GM23338 (cell line): ENCODE measurements at regions not wholly inside any gene's neighbourhood (a gene's known extent, or its start where the extent isn't known, plus 50 kb on each side); places are given as distances from the start of the nearest gene placed in this dataset.

Experiments
- ATAC-seq: fragments of 200-7000 bp; cut with Tn5 transposase; 3 replicates; pipeline ENCODE4 v1.9.1; 2020
- DNase-seq: peaks from one replicate; pipeline ENCODE4 v3.0.0-alpha.2; 2015; ENCODE audit warnings: low spot score
- H2AFZ ChIP-seq: fragments of 200-600 bp; sonication (generic); 2 replicates; pipeline ENCODE4 v1.8.0; 2016; ENCODE audit warnings: antibody characterized with exemption, mild to moderate bottlenecking, moderate library complexity
- H3F3A ChIP-seq: fragments of 200-600 bp; sonication (generic); replicated peaks from 2 replicates; pipeline ENCODE4 v1.8.0; 2017; ENCODE audit warnings: antibody characterized with exemption, mixed run types, low read depth
- H3K27ac ChIP-seq: fragments of 200-600 bp; sonication (generic); 2 replicates; pipeline ENCODE4 v1.6.1; 2016; ENCODE audit warnings: low read depth
- H3K27me3 ChIP-seq: fragments of 200-600 bp; sonication (generic); 2 replicates; pipeline ENCODE4 v1.8.0; 2016; ENCODE audit warnings: mild to moderate bottlenecking, mixed run types, moderate library complexity; ENCODE audit not compliant: insufficient read depth
- H3K36me3 ChIP-seq: fragments of 200-600 bp; sonication (generic); 2 replicates; pipeline ENCODE4 v1.8.0; 2016; ENCODE audit warnings: mild to moderate bottlenecking; ENCODE audit not compliant: insufficient read depth
- H3K4me1 ChIP-seq: fragments of 200-600 bp; sonication (generic); 2 replicates; pipeline ENCODE4 v1.8.0; 2016; ENCODE audit warnings: mild to moderate bottlenecking, moderate library complexity; ENCODE audit not compliant: insufficient read depth
- H3K4me2 ChIP-seq: fragments of 200-600 bp; sonication (generic); 2 replicates; pipeline ENCODE4 v1.7.1; 2017; ENCODE audit warnings: mixed run types
- H3K4me3 ChIP-seq: fragments of 200-600 bp; sonication (generic); 2 replicates; pipeline ENCODE4 v1.6.1; 2016; ENCODE audit warnings: mixed run types
- H3K79me2 ChIP-seq: fragments of 200-600 bp; sonication (generic); replicated peaks from 2 replicates; pipeline ENCODE4 v1.8.0; 2017; ENCODE audit warnings: mild to moderate bottlenecking; ENCODE audit not compliant: insufficient read depth
- H3K9me2 ChIP-seq: fragments of 200-600 bp; sonication (generic); 2 replicates; pipeline ENCODE4 v1.8.0; 2017; ENCODE audit not compliant: insufficient read depth
- H4K20me1 ChIP-seq: fragments of 200-600 bp; sonication (generic); replicated peaks from 2 replicates; pipeline ENCODE4 v1.8.0; 2017; ENCODE audit warnings: mild to moderate bottlenecking; ENCODE audit not compliant: insufficient read depth
- H3K27ac Mint-ChIP-seq: 2 replicates; pipeline ENCODE4 v1.8.0; 2020; ENCODE audit warnings: inconsistent platforms, mild to moderate bottlenecking, moderate library complexity, mixed read lengths
- H3K27me3 Mint-ChIP-seq: 3 replicates; pipeline ENCODE4 v1.8.0; 2022; ENCODE audit warnings: low read depth, mild to moderate bottlenecking, moderate library complexity, mixed read lengths, inconsistent platforms; ENCODE audit not compliant: insufficient read depth, poor library complexity
- H3K36me3 Mint-ChIP-seq: 3 replicates; pipeline ENCODE4 v1.8.0; 2021; ENCODE audit warnings: low read depth, mild to moderate bottlenecking, inconsistent platforms, moderate library complexity, mixed read lengths
- H3K4me1 Mint-ChIP-seq: 3 replicates; pipeline ENCODE4 v1.8.0; 2020; ENCODE audit warnings: mild to moderate bottlenecking, inconsistent platforms, mixed read lengths
- H3K4me3 Mint-ChIP-seq: 3 replicates; pipeline ENCODE4 v1.8.0; 2021; ENCODE audit warnings: moderate library complexity, mild to moderate bottlenecking, inconsistent platforms, mixed read lengths
- H3K9me3 Mint-ChIP-seq: 3 replicates; pipeline ENCODE4 v1.8.0; 2020; ENCODE audit warnings: moderate library complexity, mild to moderate bottlenecking, inconsistent platforms, mixed read lengths
- CREB1 ChIP-seq: fragments of 250-450 bp; sonication (Bioruptor Pico); IDR thresholded peaks from 2 replicates; pipeline ENCODE4 v1.5.0; 2020; ENCODE audit warnings: low read depth, mild to moderate bottlenecking, moderate library complexity
- CTCF ChIP-seq, 2 experiments: fragments of 200-600 bp in 1 of 2; sonication (generic) in 1 of 2; conservative IDR thresholded peaks; 2 replicates each; pipeline versions ENCODE4 v1.5.1 to v1.6.1; 2016 to 2017; ENCODE audit warnings: antibody characterized with exemption in 2 of 2, low read depth in 2 of 2, mild to moderate bottlenecking in 2 of 2, moderate library complexity in 1 of 2
- ETS1 ChIP-seq: IDR thresholded peaks from 2 replicates; pipeline ENCODE4 v1.6.1; 2016; ENCODE audit warnings: antibody characterized with exemption
- EZH2 ChIP-seq: fragments of 200-600 bp; sonication (generic); IDR thresholded peaks from one replicate; pipeline ENCODE4 v1.8.0; 2017; ENCODE audit warnings: antibody characterized with exemption, mild to moderate bottlenecking, low read depth; ENCODE audit not compliant: unreplicated experiment
- EZH2phosphoT487 ChIP-seq: fragments of 200-600 bp; sonication (generic); IDR thresholded peaks from one replicate; pipeline ENCODE4 v1.8.1; 2018; ENCODE audit warnings: antibody characterized with exemption; ENCODE audit not compliant: unreplicated experiment
- JUNB ChIP-seq: IDR thresholded peaks from one replicate; pipeline ENCODE4 v1.6.1; 2016; ENCODE audit warnings: antibody characterized with exemption; ENCODE audit not compliant: unreplicated experiment
- NANOG ChIP-seq: IDR thresholded peaks from 2 replicates; pipeline ENCODE4 v1.6.1; 2016; ENCODE audit warnings: antibody characterized with exemption, borderline replicate concordance
- POLR2AphosphoS5 ChIP-seq: IDR thresholded peaks from 2 replicates; pipeline ENCODE4 v1.6.1; 2016; ENCODE audit warnings: antibody characterized with exemption, low read depth
- REST ChIP-seq: IDR thresholded peaks from one replicate; pipeline ENCODE4 v1.6.1; 2018; ENCODE audit warnings: antibody characterized with exemption; ENCODE audit not compliant: unreplicated experiment
- STAT1 ChIP-seq: IDR thresholded peaks from one replicate; pipeline ENCODE4 v1.6.1; 2016; ENCODE audit warnings: antibody characterized with exemption; ENCODE audit not compliant: unreplicated experiment
- ZNF114 ChIP-seq: fragments of 250-450 bp; sonication (Bioruptor Pico); IDR thresholded peaks from 2 replicates; pipeline ENCODE4 v1.5.0; 2020; ENCODE audit warnings: mild to moderate bottlenecking, moderate library complexity
- ZNF331 ChIP-seq: fragments of 250-450 bp; sonication (Bioruptor Pico); IDR thresholded peaks from 2 replicates; pipeline ENCODE4 v1.5.0; 2020; ENCODE audit warnings: low read depth, mild to moderate bottlenecking, moderate library complexity
- ZNF462 ChIP-seq: fragments of 250-450 bp; sonication (Bioruptor Pico); IDR thresholded peaks from 2 replicates; pipeline ENCODE4 v1.5.0; 2020; ENCODE audit warnings: mild to moderate bottlenecking, moderate library complexity

GRCh38 chr1:87955038-87955437 is 626.4 kb downstream of the LMO4 start:
- TF ChIP-seq EZH2phosphoT487 (no peak), POLR2AphosphoS5 (no peak), JUNB (no peak), CTCF (conservative IDR thresholded peaks at IDR 0.05; ENCODE audit: low read depth in 2 of 2) (no peak), CREB1 (CRISPR knock-in tag) (no peak), REST (no peak), STAT1 (no peak), ZNF331 (CRISPR knock-in tag) (no peak), NANOG (no peak), ZNF114 (CRISPR knock-in tag) (no peak), EZH2 (no peak), ETS1 (no peak), ZNF462 (CRISPR knock-in tag) (no peak)
- Histone ChIP-seq H3K27me3 (no peaks in the 10 kb centered on the region), H3K9me2 (no peaks in the 10 kb centered on the region), H3F3A (no peaks in the 10 kb centered on the region), H3K4me3 (no peak overlapping the region), H2AFZ (no peak overlapping the region), H4K20me1 (no peaks in the 10 kb centered on the region), H3K79me2 (no peaks in the 10 kb centered on the region), H3K36me3 (no peaks in the 10 kb centered on the region; the same call in 1 of the 2 replicates), H3K4me1 (no peaks in the 10 kb centered on the region; the same call in 1 of the 2 replicates), H3K27ac (no peak overlapping the region), H3K4me2 (no peak overlapping the region)
- no peak for DNase-seq
- no peak for ATAC-seq
- no peak overlapping the region for H3K27ac Mint-ChIP-seq
- no peaks in the 10 kb centered on the region for H3K27me3 Mint-ChIP-seq
- H3K9me3 Mint-ChIP-seq, result no peaks in the 10 kb centered on the region
- no peak overlapping the region for H3K4me3 Mint-ChIP-seq
- peaks cover 12% of the 10 kb centered on the region; the same call in 2 of the 3 replicates for H3K4me1 Mint-ChIP-seq
- H3K36me3 Mint-ChIP-seq, result no peaks in the 10 kb centered on the region
